ENCODE measurements at regions not wholly inside any gene's neighbourhood (a gene's known extent, or its start where the extent isn't known, plus 50 kb on each side); places are given as distances from the start of the nearest gene placed in this dataset.

DNA sequence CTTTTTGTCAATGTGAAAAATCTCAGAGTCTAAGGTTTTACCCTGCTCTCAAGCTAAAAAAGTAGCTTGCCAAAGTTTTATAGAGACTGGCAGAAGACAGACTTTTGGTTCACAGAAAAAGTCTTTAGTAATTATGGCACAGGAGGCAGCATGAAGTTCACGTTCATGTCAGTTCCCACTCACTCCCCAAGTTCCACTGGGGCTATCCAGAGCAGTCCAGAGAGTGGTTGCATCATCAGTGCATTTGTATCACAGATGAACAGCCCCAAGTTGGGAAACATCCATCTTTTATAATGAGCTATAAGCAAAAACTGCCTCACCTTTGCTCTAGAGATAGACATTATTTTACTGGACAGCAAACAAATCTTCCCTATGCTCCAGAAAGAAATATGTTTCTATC lies 454.1 kb upstream of the AGTR1 start:
- H3K9me3 ChIP-seq (ENCODE audit: control insufficient read depth in 2 of 2, low read length in 2 of 2): no peaks in the 10 kb centered on the region
- no peaks in the 10 kb centered on the region for H3K4me1 ChIP-seq (ENCODE audit: control insufficient read depth in 2 of 2, insufficient read depth in 2 of 2, low read length in 2 of 2)
- no peak overlapping the region for H3K27ac ChIP-seq (ENCODE audit: low read depth in 2 of 2, low read length in 2 of 2)
- no peak overlapping the region for H3K9ac ChIP-seq (ENCODE audit: low read depth in 1 of 2, low read length in 2 of 2)
- H3K27me3 ChIP-seq (ENCODE audit: control insufficient read depth in 2 of 2, insufficient read depth in 2 of 2, low read length in 2 of 2): no peaks in the 10 kb centered on the region
- no peak overlapping the region for H3K4me3 ChIP-seq (ENCODE audit: low read length in 2 of 2)
- H3K36me3 ChIP-seq (ENCODE audit: control insufficient read depth in 2 of 2, insufficient read depth in 2 of 2, low read length in 2 of 2): no peaks in the 10 kb centered on the region

DNA sequence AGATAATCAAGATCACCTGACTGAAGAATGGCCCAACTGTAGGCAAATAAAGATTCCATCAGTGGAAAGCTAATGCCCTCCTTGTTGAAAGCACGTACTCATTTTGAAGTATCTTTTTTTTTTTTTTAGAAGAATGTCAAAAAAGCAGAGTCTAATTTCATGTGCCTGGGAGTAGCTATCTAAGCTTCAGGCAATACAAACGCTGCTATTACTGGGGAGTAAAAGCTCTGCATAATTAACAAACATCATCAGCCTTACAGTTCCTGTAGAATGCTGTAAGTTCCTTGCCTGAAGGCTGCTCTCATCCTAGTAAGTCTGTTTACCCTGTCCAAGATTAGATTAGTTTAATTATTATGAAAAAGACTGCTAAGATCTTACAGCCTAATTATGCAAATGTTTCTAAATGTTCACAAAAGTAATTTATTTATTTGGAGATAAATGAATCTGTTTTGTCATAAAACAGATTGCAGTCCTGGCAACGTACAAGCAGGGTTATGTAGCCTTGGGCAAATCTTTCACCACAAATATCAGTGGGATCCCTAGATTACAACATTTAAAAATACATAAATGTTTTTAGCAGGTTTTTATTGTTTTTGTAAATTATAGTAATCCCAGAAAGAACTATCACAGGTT lies 451.3 kb upstream of the AGTR1 start:
- H3K27me3 ChIP-seq (ENCODE audit: control insufficient read depth in 2 of 2, insufficient read depth in 2 of 2, low read length in 2 of 2): no peaks in the 10 kb centered on the region
- no peaks in the 10 kb centered on the region for H3K36me3 ChIP-seq (ENCODE audit: control insufficient read depth in 2 of 2, insufficient read depth in 2 of 2, low read length in 2 of 2)
- no peaks in the 10 kb centered on the region for H3K9me3 ChIP-seq (ENCODE audit: control insufficient read depth in 2 of 2, low read length in 2 of 2)
- no peaks in the 10 kb centered on the region for H3K4me1 ChIP-seq (ENCODE audit: control insufficient read depth in 2 of 2, insufficient read depth in 2 of 2, low read length in 2 of 2)
- H3K4me3 ChIP-seq (ENCODE audit: low read length in 2 of 2): no peak overlapping the region
- no peak overlapping the region for H3K9ac ChIP-seq (ENCODE audit: low read depth in 1 of 2, low read length in 2 of 2)
- H3K27ac ChIP-seq (ENCODE audit: low read depth in 2 of 2, low read length in 2 of 2): no peak overlapping the region

DNA sequence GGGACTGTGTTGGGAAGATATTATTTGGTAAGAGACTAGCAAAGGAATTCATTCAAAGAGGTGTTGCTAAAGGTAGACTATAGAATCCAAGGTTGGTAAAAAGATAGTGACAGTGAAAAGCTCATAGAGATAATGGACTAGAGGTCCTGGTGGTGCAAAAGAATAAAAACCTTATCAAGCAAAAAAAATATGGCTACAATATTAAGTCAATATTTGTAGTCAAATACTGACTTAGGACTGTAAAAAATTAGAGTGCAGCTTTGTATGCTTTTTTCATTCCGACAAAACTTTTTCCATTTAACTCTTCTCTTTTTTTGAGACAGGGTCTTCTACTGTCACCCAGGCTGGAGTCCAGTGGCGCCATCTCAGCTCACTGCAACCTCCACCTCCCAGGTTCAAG lies 444.0 kb upstream of the AGTR1 start:
- no peaks in the 10 kb centered on the region for H3K36me3 ChIP-seq (ENCODE audit: control insufficient read depth in 2 of 2, insufficient read depth in 2 of 2, low read length in 2 of 2)
- no peak overlapping the region for H3K4me3 ChIP-seq (ENCODE audit: low read length in 2 of 2)
- H3K27ac ChIP-seq (ENCODE audit: low read depth in 2 of 2, low read length in 2 of 2): no peak overlapping the region

DNA sequence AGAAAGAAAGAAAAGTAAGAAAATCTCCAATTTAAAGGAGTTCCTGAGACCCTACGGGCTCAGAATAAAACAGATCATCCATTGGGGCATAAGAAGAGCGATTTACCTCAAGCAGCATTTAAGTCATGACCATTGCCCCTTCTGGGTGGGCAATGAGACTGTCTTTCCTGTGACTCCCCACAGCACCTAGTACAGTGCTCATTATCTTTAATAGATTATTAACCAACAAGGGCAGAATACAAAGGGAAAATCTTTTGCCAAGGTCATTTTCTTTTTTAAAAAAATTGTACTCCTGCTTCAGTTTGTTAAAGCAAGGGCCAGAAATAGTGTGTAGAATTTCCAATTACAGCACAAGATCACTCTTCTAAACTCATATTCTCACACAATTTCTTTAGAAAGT lies 443.3 kb upstream of the AGTR1 start:
- Histone ChIP-seq H3K9me3 (ENCODE audit: control insufficient read depth in 2 of 2, low read length in 2 of 2) (no peaks in the 10 kb centered on the region), H3K27me3 (ENCODE audit: control insufficient read depth in 2 of 2, insufficient read depth in 2 of 2, low read length in 2 of 2) (no peaks in the 10 kb centered on the region), H3K4me3 (ENCODE audit: low read length in 2 of 2) (no peak overlapping the region), H3K36me3 (ENCODE audit: control insufficient read depth in 2 of 2, insufficient read depth in 2 of 2, low read length in 2 of 2) (no peaks in the 10 kb centered on the region), H3K9ac (ENCODE audit: low read depth in 1 of 2, low read length in 2 of 2) (no peak overlapping the region), H3K27ac (ENCODE audit: low read depth in 2 of 2, low read length in 2 of 2) (no peak overlapping the region), H3K4me1 (ENCODE audit: control insufficient read depth in 2 of 2, insufficient read depth in 2 of 2, low read length in 2 of 2) (no peaks in the 10 kb centered on the region)

More for the DNA sequence above, 444.0 kb upstream of the AGTR1 start:
- H3K9ac ChIP-seq (ENCODE audit: low read depth in 1 of 2, low read length in 2 of 2): no peak overlapping the region
- no peaks in the 10 kb centered on the region for H3K27me3 ChIP-seq (ENCODE audit: control insufficient read depth in 2 of 2, insufficient read depth in 2 of 2, low read length in 2 of 2)
- H3K4me1 ChIP-seq (ENCODE audit: control insufficient read depth in 2 of 2, insufficient read depth in 2 of 2, low read length in 2 of 2): no peaks in the 10 kb centered on the region
- no peaks in the 10 kb centered on the region for H3K9me3 ChIP-seq (ENCODE audit: control insufficient read depth in 2 of 2, low read length in 2 of 2)

DNA sequence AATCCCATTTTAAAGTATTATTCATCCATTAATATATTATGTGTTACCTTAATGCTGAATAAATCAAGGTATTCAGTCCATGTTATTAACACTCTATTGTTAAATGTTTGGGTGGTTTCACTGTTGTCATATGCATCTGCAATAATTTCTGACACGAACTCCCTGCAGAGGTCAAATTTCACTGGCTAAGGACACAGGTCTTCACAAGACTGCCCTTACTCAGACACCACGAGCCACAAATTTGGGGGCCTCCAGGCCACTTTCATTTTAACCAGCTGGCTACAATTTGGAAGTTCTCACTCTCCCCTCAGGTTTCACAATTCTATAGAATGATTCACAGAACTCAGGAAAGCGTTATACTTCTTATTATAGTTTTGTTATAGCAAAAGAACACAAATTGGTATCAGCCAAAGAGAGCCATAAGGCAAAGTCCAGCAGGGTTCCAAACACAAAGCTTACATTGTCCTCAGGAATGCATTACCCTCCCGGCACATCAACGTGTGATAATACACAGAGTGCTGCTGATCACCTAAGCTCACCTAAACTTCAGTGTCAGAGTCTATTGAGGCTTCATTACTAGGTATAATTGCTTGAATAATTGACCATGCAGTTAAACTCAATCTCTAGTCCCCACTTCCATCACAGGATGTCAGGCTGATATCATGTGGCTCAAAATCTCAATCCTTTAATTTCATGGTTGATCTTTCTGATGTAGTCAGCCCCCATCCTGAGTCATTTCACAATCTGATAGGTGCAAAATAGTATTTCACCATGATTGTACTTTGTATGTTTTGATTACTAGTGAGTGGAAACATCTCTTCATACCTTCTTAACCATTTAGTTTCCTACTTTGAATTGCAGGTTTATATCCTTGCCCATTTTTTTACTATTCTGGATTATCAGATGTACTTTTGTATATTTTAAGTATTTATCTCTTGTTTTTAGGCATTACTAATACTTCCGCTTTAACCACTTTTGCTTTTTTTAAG lies 441.4 kb upstream of the AGTR1 start:
- no peak overlapping the region for H3K4me3 ChIP-seq (ENCODE audit: low read length in 2 of 2)
- H3K27ac ChIP-seq (ENCODE audit: low read depth in 2 of 2, low read length in 2 of 2): no peak overlapping the region
- H3K27me3 ChIP-seq (ENCODE audit: control insufficient read depth in 2 of 2, insufficient read depth in 2 of 2, low read length in 2 of 2): no peaks in the 10 kb centered on the region
- H3K36me3 ChIP-seq (ENCODE audit: control insufficient read depth in 2 of 2, insufficient read depth in 2 of 2, low read length in 2 of 2): no peaks in the 10 kb centered on the region
- no peaks in the 10 kb centered on the region for H3K9me3 ChIP-seq (ENCODE audit: control insufficient read depth in 2 of 2, low read length in 2 of 2)
- no peaks in the 10 kb centered on the region for H3K4me1 ChIP-seq (ENCODE audit: control insufficient read depth in 2 of 2, insufficient read depth in 2 of 2, low read length in 2 of 2)
- H3K9ac ChIP-seq (ENCODE audit: low read depth in 1 of 2, low read length in 2 of 2): no peak overlapping the region

DNA sequence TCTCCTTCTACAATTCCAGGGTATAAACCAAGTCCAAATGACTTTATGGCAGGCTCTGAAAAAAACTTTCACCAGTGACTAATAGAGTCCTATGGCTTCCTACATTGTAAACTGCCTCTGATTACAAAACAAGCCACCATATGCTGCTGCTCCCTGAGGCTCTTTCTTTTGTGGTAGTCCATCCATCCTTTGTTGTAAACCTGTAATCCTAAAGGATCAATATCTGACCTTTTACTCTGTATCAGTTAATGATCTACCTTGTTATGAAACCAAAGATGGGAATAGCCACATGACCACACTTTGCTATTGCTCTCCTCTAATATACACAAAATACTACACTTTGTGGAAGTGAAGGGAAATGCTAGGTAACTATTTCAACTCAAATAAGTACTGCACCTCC lies 434.7 kb upstream of the AGTR1 start:
- Histone ChIP-seq H3K4me3 (ENCODE audit: low read length in 2 of 2) (no peak overlapping the region), H3K9ac (ENCODE audit: low read depth in 1 of 2, low read length in 2 of 2) (no peak overlapping the region), H3K9me3 (ENCODE audit: control insufficient read depth in 2 of 2, low read length in 2 of 2) (no peaks in the 10 kb centered on the region), H3K27me3 (ENCODE audit: control insufficient read depth in 2 of 2, insufficient read depth in 2 of 2, low read length in 2 of 2) (no peaks in the 10 kb centered on the region), H3K27ac (ENCODE audit: low read depth in 2 of 2, low read length in 2 of 2) (no peak overlapping the region), H3K4me1 (ENCODE audit: control insufficient read depth in 2 of 2, insufficient read depth in 2 of 2, low read length in 2 of 2) (no peaks in the 10 kb centered on the region), H3K36me3 (ENCODE audit: control insufficient read depth in 2 of 2, insufficient read depth in 2 of 2, low read length in 2 of 2) (no peaks in the 10 kb centered on the region)

DNA sequence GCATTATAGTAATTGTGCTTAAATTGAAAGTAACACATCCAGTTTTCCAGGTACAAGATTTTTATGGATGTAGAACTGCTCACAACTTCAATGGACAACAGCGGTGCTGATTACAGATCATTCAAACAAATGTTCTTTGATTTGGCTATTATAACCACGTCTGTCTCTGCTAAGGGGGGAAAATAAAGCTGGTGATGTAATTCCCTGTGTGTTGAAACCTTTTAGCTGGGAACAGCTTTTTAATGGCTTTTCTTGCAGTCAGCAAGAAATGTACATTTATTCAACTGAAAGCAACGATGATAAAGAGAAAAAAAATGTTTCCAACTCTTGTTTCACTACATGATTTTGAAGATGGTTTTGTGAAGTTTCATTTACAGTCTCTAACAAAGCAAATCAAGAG lies 431.9 kb upstream of the AGTR1 start:
- H3K9me3 ChIP-seq (ENCODE audit: control insufficient read depth in 2 of 2, low read length in 2 of 2): no peaks in the 10 kb centered on the region
- H3K4me1 ChIP-seq (ENCODE audit: control insufficient read depth in 2 of 2, insufficient read depth in 2 of 2, low read length in 2 of 2): no peaks in the 10 kb centered on the region
- H3K27me3 ChIP-seq (ENCODE audit: control insufficient read depth in 2 of 2, insufficient read depth in 2 of 2, low read length in 2 of 2): no peaks in the 10 kb centered on the region
- no peak overlapping the region for H3K27ac ChIP-seq (ENCODE audit: low read depth in 2 of 2, low read length in 2 of 2)
- no peak overlapping the region for H3K9ac ChIP-seq (ENCODE audit: low read depth in 1 of 2, low read length in 2 of 2)
- no peak overlapping the region for H3K4me3 ChIP-seq (ENCODE audit: low read length in 2 of 2)
- no peaks in the 10 kb centered on the region for H3K36me3 ChIP-seq (ENCODE audit: control insufficient read depth in 2 of 2, insufficient read depth in 2 of 2, low read length in 2 of 2)

DNA sequence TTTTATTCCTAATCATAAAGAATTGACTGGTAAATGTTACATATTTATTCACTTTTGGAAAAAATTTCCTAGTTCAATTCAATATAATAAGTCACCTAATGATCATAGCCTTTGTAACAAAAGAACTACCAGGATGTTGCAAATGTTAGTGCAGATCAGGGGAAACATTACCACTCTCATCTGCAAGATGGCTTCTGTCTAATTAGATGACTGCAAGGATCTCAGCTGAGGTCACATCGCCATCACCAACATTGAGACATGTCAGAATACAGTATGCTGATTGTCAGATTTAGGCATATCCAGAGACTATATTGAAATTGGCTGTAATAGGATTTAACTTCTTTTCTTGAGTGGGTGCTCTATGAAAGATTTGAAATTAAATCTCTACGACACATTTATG lies 431.4 kb upstream of the AGTR1 start:
- H3K4me1 ChIP-seq (ENCODE audit: control insufficient read depth in 2 of 2, insufficient read depth in 2 of 2, low read length in 2 of 2): no peaks in the 10 kb centered on the region
- no peaks in the 10 kb centered on the region for H3K36me3 ChIP-seq (ENCODE audit: control insufficient read depth in 2 of 2, insufficient read depth in 2 of 2, low read length in 2 of 2)
- no peak overlapping the region for H3K4me3 ChIP-seq (ENCODE audit: low read length in 2 of 2)
- no peak overlapping the region for H3K27ac ChIP-seq (ENCODE audit: low read depth in 2 of 2, low read length in 2 of 2)
- H3K9me3 ChIP-seq (ENCODE audit: control insufficient read depth in 2 of 2, low read length in 2 of 2): no peaks in the 10 kb centered on the region
- no peak overlapping the region for H3K9ac ChIP-seq (ENCODE audit: low read depth in 1 of 2, low read length in 2 of 2)
- H3K27me3 ChIP-seq (ENCODE audit: control insufficient read depth in 2 of 2, insufficient read depth in 2 of 2, low read length in 2 of 2): no peaks in the 10 kb centered on the region

DNA sequence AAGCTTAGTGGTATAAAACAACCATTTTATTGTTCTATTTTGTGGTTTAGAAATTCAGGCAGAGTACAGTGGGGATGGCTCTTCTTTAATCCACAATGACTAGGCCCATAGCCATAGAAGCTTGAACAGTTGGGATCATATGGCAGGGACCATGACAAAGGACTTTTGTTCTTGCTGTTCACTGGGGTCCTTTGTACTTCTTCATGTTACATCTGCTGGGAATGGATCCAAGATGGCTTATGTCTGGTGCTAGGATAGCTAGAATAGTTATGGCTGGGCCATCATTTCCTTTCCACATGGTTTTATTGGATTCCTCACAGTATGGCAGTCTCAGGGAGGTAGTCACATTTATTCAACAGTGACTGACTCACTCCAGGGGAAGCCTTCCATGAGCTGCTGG lies 427.9 kb upstream of the AGTR1 start:
- H3K36me3 ChIP-seq (ENCODE audit: control insufficient read depth in 2 of 2, insufficient read depth in 2 of 2, low read length in 2 of 2): no peaks in the 10 kb centered on the region
- H3K4me3 ChIP-seq (ENCODE audit: low read length in 2 of 2): no peak overlapping the region
- H3K9me3 ChIP-seq (ENCODE audit: control insufficient read depth in 2 of 2, low read length in 2 of 2): no peaks in the 10 kb centered on the region
- no peak overlapping the region for H3K27ac ChIP-seq (ENCODE audit: low read depth in 2 of 2, low read length in 2 of 2)
- no peaks in the 10 kb centered on the region for H3K27me3 ChIP-seq (ENCODE audit: control insufficient read depth in 2 of 2, insufficient read depth in 2 of 2, low read length in 2 of 2)
- no peaks in the 10 kb centered on the region for H3K4me1 ChIP-seq (ENCODE audit: control insufficient read depth in 2 of 2, insufficient read depth in 2 of 2, low read length in 2 of 2)
- H3K9ac ChIP-seq (ENCODE audit: low read depth in 1 of 2, low read length in 2 of 2): no peak overlapping the region

DNA sequence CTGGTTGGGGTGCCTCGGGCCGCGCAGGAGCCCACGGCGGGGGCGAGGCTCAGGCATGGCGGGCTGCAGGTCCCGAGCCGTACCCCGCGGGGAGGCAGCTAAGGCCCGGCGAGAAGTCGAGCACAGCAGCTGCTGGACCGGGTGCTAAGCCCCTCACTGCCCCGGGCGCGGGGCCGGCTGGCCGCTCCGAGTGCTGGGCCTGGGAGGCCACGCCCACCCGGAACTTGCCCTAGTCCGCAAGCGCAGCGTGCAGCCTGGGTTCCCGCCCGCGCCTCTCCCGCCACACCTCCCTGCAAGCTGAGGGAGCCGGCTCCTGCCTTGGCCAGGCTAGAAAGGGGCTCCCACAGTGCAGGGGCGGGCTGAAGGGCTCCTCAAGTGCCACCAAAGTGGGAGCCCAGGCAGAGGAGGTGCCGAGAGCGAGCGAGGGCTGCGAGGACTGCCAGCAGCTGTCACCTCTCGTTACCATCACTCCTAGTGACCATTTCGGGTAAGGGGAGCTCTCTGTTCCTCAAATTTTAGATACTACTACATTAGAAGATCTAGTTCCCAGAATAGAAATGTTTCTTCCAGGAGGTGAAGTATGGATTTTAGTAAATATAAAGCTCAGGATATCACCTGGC lies 417.0 kb upstream of the AGTR1 start:
- Histone ChIP-seq H3K36me3 (ENCODE audit: control insufficient read depth in 2 of 2, insufficient read depth in 2 of 2, low read length in 2 of 2) (no peaks in the 10 kb centered on the region), H3K27me3 (ENCODE audit: control insufficient read depth in 2 of 2, insufficient read depth in 2 of 2, low read length in 2 of 2) (no peaks in the 10 kb centered on the region), H3K27ac (ENCODE audit: low read depth in 2 of 2, low read length in 2 of 2) (no peak overlapping the region), H3K9me3 (ENCODE audit: control insufficient read depth in 2 of 2, low read length in 2 of 2) (no peaks in the 10 kb centered on the region), H3K4me3 (ENCODE audit: low read length in 2 of 2) (no peak overlapping the region), H3K4me1 (ENCODE audit: control insufficient read depth in 2 of 2, insufficient read depth in 2 of 2, low read length in 2 of 2) (no peaks in the 10 kb centered on the region), H3K9ac (ENCODE audit: low read depth in 1 of 2, low read length in 2 of 2) (no peak overlapping the region)

Measured in mucosa of rectum (tissue), 2 donors.